SK-N-MC (cell line): ENCODE measurements at regions not wholly inside any gene's neighbourhood (a gene's known extent, or its start where the extent isn't known, plus 50 kb on each side); places are given as distances from the start of the nearest gene placed in this dataset.

Experiments
- EZH2 ChIP-seq: fragments of 200-600 bp; sonication (generic); IDR thresholded peaks from one replicate; pipeline ENCODE4 v1.6.1; 2017; ENCODE audit warnings: antibody characterized with exemption
- POLR2AphosphoS5 ChIP-seq: IDR thresholded peaks from 2 replicates; pipeline ENCODE4 v1.6.1; 2012; ENCODE audit warnings: mild to moderate bottlenecking, low read depth, low read length, borderline replicate concordance

DNA sequence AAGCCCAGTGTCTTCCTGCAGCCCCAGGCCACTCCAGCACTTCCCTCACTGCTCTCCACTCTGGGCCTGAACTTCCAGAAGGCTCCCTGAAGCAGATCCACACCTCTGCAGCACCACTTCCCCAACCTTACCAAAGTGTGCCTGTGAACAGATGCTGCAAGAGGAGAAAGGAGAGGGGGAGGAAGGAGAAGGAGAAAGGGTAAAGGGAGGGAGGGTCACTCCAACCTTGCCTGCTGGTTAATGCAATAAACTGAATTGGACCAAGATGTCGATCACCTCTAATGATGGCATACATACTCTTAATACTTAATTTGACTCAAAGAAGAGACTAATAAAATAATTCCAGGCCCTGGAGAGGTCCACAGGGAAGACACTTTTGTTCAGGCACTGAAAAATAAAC, 77.2 kb upstream of the RAI14 start:
- no peak for TF ChIP-seq POLR2AphosphoS5
- no peak for TF ChIP-seq EZH2
